CD1c-positive myeloid dendritic cell (primary cell): ENCODE measurements at regions not wholly inside any gene's neighbourhood (a gene's known extent, or its start where the extent isn't known, plus 50 kb on each side); places are given as distances from the start of the nearest gene placed in this dataset.
A peak's percentile ranks its signal among the peaks of the same experiment; 100 is the strongest.

Experiments
- DNase-seq: peaks from one replicate; pipeline ENCODE4 v3.0.0-alpha.2; 2016; ENCODE audit errors: extremely low spot score

DNA sequence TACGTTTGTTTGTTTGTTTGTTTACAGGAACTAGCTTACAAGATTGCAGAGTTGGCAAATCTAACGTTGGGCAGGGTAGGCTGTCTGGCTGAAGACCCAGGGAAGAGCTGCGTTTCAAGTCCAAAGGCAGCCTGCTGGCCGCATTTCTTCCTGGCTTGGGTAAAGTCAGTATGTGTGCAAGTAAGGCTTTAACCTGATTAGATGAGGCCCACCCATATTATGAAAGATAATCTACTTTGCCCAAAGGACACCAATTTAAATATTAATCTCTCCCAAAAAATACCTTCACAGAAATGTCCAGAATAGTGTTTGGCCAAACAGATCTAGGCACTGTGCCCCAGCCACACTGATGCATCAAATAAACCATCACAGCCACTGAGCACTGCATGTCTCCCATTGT, 228.9 kb upstream of the HABP2 start:
- no peak for DNase-seq

DNA sequence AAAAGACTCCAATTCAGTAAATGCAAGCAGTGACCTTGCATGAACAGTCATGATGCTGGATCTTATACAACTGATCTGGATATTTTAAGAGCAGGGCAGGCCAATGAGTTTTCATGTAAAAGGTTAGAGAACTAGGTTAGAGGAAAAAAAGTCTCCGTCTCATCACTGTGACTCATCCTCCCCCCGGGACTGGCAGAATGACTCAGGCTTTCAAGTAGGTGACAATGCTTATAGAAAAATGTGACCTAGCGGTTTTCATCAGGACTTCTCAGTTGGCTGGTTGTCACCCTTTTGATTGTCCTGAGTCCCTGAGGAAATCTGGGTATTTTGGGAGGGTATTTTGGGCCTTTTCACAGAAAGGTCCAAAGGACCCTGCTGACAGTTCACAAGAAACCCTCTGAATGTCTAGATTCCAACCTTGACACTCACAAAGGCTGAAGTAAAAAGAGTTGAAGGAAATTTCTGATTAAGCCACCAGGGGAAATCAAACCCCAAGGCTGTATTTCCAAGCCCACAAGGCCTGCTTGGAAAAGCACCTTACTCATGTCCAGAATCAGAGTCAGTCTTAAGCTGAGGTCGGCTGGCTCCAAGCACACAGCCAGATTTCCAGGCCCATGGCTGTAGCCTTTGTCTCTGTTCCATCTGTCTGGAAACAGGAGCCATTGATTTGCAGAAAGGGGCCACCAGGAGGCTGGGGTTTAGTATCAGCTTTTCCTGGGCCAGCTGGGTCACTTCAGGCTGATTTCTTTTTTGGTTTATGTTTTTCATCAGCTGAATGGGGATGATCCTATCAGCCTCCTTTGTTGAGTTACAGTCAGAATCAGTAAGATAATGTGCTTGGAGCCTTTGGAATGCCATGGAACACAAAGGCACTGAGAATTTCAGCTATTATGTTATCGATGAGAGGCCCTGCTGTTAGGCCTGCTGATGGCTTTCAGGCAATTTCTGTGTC, 226.4 kb upstream of the HABP2 start:
- peak; percentile 87 for DNase-seq

DNA sequence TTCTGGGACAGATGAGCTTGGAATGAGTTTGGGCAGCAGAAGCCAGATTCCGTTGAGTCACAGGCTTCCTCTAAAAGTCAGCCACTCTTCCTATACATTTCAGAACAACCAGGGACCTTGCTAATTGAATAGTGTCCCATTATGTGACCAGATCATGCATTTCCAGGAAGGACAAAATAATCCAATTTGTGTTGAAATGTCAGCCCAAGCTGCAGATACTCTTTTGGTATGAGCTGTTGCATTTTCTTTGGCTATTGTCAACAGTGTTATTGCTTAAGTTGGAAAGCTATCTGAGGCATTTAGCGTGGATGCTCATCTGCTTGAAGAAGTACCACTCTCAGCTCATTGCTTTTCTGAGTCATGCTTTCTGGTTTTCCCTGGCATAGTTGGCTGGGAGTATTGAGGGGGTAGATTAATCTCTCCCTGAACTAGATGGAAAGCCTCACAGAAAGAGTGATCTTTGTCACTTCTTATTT, 223.7 kb upstream of the HABP2 start:
- DNase-seq = no peak

DNA sequence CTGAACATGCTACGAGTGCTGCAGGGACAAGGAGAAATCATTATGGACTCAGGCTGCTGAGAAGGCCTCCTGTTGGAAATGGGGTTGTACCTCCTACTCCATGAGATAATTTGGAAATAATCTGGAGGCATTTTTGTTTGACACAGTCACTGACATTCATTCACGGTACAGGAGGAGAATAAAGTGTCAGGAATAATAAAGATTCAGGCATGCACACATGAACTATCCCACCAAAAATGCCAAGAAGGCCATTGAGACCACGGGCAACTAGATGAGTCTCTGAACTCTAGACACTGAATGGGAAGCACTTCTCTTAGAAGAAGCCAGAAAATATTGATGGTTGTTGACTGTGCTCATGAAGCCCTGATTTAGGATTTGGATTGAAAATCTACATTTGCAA, 220.9 kb upstream of the HABP2 start:
- DNase-seq = no peak

DNA sequence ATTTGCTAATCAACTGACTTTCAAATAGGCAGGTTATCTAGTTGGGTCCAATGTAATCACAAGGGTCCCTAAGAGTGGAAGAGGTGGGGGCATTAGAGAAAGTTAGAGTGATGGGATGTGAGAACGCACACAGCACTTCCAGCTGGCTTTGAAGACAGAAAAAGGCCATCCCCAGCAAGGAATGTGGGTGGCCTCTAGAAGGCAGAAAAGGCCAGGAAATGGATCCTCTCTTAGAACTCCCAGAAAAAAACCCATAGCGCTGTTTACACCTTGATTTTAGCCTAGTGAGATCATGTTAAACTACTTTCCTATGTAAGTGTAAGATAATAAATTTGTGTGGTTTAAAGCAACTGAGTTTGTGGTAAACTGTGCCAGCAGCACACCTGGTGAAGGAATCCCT, 219.5 kb upstream of the HABP2 start:
- no peak for DNase-seq

DNA sequence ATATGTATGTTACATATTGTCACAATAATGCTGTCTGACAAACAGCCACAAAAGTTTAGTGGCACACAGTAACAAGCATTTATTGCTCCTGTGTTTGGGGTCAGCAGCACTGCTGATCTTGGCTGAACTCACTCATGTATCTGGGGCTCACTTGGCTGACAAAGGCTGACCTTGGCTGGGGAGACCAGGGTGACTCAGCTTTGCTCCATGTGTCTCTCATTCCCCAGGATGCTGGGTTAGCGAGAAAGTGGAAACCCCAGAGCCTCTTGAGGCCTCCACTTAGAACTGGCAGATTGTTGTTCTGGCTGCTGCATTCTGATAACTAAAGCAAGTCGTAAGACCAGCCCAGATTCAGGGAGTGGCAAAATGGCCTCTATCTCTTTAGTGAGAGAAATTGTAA, 217.3 kb upstream of the HABP2 start:
- no peak for DNase-seq

- no peak for DNase-seq
Measured at GRCh38 chr10:113336549-113337130, 216.2 kb upstream of the HABP2 start.

DNA sequence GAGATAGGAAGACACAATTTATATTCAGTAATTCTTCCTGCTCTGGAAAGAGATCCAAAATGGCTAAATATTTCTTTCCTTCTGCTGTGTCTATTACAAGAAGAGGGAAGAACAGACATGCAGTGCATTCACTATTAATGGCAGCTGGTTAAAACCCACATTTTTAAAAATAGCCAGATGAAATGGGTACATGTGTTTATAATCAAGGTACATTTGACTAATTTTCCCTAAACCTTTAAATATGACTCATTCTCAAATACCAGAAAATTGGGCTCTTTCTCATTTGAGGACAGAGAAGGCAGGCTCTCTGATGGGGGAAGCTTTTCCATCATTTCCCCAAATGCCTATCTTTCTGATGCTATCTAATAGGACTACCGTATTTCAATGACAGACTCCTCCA, 215.7 kb upstream of the HABP2 start:
- DNase-seq = no peak

GRCh38 chr10:113339121-113339520, 213.7 kb upstream of the HABP2 start:
- no peak for DNase-seq

GRCh38 chr10:113340282-113340681, 212.6 kb upstream of the HABP2 start:
- no peak for DNase-seq

DNA sequence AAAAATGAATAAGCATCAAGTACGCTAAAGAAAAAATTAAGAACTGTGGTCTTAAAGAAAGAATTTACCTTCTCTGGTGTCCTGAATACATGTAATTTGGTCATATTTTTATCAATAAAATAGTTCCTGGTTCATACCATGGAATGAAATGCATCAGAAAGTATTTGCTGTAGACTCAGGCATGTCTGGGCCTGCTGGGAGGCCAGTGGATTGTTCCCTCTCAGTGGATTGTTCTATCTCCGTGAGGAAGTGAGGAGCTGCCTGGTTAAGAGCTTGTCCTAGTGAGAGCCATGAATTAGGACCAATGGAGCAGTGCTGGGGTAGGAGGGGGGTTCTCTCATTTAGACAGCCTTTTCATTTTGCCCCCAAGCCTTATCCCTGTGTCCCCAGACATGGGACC, 211.7 kb upstream of the HABP2 start:
- no peak for DNase-seq

DNA sequence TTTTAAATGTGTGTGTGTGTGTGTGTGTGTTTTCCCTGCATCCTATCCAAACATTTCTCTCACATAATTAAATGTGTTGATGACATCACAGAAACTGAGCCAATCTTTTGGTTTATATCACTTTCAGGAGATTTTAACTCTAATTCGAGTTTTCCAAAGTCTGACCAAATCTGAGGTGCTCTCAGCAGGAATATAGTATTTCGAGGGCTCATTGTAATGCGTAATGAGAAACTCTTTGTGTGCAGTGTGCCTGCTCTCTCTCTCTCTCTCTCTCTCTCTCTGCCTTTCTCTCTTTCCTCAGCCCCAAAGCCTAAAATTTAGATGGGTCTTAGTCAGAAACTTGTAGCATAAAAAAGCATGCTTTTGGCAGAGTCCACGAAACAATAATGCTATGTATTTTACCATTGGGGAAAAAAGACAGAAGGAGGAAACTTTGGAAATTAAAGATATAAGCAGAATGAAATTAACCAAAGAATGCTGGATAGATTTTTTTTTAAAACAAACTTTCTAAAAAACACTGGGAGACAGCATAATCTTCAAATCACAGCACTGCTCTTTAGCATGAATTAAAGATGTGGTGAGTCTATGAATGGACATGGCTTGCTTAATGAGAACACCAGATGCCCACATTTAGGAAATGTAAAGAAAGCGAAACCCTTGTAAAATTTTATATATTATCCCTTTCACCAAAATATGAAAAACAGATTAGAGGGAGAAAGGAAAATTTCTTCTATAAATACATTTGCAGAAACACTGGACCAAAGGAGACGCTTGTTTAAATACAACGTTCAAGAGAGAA, 206.8 kb upstream of the HABP2 start:
- DNase-seq = no peak

- DNase-seq = no peak
Measured at GRCh38 chr10:113347508-113347907, 205.3 kb upstream of the HABP2 start.

DNA sequence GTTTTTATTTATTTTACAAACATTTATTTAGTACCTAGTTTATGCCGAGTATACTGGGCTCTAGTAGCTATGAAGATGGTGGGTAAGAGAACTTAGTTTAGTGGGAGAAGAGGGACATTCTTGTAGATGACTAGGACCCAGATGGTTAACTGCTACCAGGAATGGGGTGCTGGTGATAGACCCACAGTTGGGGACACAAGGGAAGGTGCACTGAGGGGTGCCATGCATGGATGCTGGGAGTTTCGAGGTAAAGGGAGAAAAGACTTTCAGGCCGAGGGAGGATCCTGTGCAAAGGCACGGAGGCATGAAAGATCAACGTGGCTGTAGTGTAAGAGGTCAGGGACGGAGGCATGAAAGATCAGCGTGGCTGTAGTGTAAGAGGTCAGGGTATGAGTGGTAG, 204.2 kb upstream of the HABP2 start:
- DNase-seq = no peak

- no peak for DNase-seq
Measured at GRCh38 chr10:113350311-113351040, 202.4 kb upstream of the HABP2 start.

GRCh38 chr10:113354711-113355110, 198.1 kb upstream of the HABP2 start:
- DNase-seq = no peak

DNA sequence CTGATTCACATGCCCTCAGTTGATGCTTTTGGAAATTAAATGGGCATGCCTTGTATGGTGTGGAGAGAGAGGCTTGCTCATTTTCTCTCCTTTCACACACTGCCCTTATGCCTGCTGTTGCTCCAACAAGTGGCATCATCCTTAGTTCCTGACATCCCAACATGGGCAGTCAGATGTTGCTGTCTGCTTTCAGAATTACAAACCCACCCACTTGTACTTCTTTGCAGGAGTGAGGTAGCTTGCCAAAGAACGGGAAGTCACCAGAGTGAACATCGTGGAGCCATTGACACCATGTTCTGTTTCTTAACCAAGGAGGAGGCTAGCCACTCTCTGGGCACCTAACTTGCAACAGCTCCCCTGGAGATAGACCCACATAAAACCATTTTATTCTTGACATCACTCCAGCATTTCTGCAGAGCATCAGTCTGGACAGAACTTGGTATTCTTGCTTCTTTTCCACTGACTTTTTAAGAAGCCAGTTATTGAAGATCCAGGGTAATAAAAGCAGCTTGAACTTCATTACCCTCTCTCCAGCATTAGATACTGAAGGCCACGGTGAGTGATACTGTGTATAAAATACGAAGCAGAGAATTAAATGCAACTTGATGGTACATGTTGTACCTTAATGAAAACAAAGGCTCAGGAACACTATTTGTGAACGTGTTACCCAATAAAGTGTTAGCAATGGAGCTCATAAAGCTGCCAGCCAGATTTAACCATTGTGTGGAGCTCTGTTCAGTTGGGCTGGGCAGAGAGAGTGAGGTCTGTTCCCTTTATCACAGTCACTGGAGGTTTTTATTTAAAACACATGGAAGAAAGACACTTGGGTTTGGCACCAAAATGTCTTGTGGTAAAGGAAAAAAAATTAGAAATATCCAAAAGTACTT, 195.8 kb upstream of the HABP2 start:
- DNase-seq = peak; percentile 35

DNA sequence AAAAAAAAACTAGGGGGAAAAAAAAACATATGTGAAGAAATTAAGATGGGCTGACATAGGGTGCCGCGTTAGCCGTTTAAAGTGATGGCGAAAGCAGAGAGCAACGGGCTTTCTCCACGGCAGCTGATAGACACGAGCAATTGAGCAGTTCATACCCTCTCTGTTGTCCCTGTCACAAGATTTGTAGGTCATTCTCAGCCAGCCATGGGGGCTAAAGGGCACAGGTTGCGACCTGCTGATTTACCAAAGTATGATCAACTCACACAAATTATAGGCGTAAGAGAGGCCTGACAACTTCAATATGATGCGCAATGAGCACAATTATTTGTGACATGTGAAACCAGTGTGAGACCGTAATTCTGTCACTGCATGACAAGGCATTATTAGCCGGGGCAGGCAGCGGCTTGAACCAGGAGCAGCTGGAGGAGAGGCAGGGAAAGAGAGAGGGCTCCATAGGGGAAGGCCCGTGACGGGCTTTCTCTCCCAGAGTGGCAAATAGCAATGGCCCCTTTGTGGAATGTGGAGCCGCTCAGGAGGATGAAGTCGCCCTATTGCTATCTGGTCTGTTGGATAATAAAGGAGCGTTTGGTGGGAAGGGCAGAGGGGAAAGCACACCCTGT, 195.1 kb upstream of the HABP2 start:
- DNase-seq = no peak

GRCh38 chr10:113359655-113360054, 193.2 kb upstream of the HABP2 start:
- peak; percentile 38 for DNase-seq

DNA sequence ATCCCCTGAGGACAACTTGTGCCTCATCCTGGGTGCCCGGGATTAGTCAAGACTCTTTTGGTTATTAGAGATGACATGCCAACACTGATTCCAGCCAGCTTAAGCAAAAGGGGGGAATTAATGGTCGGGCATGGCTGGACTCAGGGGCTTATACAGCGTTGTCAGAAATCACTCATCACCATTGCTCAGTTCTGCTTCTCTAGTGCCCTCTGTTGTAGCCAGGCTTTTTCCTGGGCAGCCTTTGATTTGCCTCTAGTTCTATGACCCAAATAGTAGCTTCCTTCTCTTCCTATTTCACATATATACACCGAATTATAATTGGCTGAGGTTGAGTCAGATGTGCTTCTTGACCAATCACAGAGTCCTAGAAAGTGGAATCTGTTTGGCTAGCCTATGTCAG, 192.0 kb upstream of the HABP2 start:
- DNase-seq = no peak
